HG03066 (cell line): ENCODE measurements at regions not wholly inside any gene's neighbourhood (a gene's known extent, or its start where the extent isn't known, plus 50 kb on each side); places are given as distances from the start of the nearest gene placed in this dataset.

ENCODE experiments used
- ATAC-seq: cut with Tn5 transposase; IDR thresholded peaks from one replicate; pipeline ENCODE4 v1.9.1; 2021; ENCODE audit warnings: low read depth; ENCODE audit not compliant: unreplicated experiment

DNA sequence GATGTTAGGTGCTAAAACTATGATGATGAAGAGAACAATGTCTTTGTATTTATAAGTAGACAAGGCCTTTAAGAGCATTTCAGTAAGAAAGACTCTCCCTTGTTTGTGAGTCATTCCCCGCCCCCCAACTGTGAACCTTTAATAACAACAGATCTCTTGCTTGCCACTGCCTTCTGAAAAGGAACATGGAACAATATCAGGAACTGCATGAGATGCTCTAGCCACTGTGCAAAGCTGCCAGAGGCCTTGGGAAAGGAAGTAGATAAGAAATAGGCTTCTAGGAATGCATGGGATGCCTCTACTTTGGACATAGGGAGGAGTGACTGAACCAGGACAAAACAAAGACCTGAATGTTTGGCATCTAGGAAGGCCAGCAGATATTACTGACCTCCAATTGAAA, 296.1 kb upstream of the MPDZ start:
- ATAC-seq, result no peak

DNA sequence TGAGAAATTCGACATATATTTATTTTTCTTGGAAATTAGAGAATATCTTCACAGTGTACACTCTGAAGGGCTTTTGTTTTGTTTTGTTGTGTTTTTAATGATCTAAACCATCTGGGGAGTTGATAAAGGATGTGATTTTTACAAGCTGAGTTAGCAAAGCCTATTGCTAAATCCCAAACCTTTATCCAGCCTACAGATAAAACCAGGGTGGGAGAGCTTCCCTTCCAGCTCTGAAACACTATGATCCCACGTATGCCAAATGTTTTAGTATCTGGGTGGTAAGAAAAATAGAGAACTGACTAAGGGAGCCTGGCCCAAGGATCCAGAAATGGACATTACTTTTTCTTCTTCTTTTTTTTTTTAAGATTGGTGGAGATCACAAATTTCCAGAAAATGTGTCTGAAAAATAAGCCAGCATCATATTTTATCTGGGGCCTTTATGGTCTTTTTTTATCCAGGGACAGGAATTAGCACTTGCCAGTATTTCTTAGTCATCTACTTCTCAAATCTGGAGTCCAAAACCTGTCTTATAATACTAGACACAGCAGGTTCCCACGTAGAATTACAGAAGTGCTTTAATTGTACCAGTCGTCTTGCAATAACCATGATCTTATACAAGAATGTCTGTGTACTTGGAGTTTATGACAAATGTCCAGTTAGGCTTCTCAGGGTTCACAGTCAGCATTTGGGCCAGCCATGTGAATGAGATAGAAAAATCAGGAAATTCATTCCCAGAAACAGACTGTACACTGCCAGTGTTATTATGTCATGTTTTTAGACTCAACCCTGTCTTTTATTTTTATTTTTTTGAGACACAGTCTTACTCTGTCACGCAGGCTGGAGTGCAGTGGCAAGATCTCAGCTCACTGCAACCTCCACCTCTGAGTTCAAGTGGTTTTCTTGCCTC, 290.8 kb upstream of the MPDZ start:
- no peak for ATAC-seq

DNA sequence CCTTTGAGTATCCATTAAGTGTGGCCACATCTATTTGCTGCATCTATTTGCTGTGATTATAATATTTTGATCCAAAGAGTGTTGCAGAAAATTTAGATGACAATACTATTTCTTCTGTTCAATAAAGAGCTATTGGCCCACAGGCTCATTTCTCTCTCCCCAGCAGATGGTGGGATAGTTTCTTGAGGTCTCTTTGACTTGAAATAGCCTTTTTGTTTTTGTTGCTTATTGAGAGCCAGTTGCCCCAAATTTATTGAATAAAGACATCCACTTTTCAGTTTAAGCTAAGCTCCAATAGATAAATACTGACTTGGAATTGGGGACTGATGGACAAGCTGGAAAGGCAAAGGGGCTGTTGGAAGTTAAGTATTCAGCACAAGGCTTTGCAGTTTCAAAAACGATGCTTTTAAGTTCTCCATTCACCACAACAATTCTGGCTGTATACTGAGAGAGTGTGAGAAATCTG, 290.1 kb upstream of the MPDZ start:
- ATAC-seq, result no peak

DNA sequence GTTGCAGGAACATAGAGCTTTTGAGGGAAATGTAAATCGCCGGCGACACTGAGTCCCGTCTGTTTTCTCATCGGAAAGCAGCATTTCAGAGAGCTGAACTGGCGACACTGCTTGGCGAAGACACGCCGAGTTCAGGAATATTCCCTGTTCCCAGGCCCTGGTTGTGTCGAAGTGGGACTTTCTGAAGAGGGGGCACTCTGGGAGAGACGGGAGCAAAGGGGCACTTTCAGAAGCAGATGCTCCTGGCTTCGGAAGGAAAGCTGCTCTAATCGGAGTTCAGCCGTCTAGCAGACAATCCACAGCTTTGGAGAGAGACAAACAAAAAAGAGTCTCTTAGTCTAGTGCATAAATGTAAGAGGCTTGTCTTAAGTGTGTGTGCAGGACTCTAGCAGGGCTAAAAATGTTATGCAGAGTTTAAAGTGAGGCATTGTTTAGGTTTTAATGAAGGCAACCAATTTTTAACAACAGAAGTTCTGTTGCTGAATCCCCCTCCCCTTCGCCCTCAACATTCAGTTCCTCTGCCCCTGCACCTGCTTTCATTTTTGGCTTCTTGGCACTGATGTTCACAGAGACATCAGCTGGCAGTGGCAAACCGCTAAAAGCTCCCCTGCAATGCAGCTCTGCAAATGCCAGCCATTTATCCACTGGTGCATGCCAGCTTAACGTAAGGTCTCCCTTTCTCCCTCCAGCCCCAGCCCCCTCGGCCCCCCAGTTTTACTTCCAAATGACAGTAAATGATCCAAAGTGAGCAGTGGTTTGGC, 289.5 kb upstream of the MPDZ start:
- ATAC-seq, result no peak

DNA sequence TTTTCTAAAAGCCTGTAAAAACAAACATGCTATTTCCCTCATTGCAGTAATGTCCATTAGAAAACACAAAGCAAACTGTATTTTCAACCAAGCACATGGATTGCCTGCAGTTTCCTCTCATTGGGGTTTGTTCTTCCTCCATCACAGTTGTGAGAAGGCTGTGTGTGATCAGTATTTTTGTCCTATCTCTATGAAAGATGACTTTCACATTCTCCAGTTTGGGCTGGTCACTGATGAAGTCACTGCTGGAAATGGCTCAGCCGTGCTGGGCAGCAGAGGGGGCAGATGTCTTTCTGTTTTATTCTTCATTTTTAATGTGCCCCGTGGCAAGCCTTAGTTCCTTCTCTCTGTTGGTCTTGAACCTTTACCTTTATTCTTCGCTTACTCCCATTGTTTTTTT, 288.9 kb upstream of the MPDZ start:
- no peak for ATAC-seq

DNA sequence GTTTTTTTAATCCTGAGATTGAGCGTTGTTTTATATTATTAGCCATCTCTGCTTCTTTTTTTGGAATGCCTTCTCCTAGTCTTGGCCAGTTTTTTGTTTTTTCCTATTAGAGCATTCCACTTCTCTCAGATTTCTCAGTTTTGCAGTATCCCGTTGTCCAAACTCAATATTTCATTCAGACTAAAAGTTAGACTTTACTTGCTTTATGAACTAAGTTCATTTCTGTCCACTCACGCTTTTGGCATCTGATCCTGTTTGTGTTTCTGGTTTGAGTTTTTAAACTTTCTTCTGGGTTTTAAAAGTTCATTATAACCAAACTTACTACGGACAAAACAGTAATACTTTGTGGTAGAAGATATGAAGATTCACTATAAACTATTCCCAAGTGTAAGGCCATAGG, 288.3 kb upstream of the MPDZ start:
- ATAC-seq, result no peak

DNA sequence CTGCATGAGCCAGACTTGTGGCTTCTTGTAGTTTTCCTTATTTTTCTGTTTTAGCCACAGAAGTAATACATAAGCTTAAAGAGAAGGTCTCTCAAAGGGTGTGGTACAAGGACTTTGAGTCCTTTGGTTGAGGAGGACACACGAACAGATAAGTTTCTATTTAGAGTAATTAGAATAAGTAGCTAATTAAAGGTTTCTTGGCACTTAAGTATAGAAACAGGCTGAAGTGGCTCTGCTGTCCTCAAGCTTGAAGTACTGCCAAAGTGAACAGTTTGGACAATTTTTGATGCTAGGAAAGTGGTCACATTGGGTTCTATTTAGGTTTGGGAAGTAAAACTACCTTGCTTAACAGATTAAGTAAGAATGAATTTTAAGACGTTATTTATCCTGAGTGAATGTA, 278.3 kb upstream of the MPDZ start:
- no peak for ATAC-seq

DNA sequence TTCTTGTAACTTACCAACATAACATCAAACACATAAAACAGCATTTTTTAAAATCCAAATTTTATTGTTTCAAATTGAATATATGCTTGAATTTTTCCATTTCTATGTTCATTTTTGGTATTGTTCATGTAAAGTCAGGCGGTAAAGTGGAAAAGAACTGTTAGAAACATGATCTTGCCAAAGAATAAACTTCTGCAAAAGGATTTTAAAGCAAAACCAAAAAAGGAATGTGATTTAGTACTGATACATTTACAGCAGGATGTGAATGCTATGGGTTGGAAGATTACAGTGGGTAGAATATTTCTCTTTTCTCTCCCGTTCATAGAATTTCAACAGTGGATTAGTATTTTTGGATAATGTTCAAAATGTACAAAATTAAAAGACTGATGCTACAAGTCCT, 277.2 kb upstream of the MPDZ start:
- no peak for ATAC-seq

DNA sequence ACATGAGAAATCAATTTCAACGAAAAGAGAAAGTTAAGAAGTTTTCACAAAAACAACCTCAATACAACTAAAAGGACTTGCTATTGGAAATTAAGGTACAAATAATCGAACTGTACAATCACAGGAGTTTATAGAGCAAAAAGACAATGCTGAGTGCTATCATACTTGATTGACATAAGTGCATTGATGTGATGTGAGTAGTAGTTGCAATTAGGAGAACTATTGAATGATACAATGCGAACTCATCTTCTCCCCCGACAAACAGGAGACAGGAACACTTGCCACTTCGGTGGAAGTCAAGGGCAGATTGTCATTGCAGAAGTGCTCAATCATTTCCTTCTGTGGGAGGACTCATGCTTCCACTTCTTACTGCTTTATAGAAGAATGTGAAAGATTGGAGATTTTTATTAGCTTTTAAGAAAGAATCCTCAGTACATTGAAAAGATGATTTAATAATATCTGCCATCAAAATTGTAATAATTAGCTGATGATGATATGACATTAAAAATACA, 276.6 kb upstream of the MPDZ start:
- ATAC-seq, result no peak

DNA sequence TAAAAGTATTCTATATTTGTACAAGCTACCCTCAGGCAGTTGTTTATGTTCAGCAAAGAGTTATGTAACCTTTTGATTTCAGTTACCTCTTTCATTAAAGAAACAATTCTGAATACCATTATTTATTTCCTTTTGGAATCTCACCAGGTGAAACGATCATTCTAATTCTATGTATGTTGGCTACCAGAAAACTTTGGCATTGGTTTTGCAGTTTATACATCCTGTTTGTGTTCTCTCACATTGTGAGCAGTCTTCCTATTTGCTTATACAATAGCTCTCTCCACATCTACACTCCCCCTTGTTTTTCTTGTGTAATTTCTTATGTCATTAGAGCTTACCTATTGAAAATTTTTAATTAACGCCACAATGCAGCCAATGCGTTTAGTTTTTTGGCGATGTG, 276.0 kb upstream of the MPDZ start:
- ATAC-seq, result no peak

DNA sequence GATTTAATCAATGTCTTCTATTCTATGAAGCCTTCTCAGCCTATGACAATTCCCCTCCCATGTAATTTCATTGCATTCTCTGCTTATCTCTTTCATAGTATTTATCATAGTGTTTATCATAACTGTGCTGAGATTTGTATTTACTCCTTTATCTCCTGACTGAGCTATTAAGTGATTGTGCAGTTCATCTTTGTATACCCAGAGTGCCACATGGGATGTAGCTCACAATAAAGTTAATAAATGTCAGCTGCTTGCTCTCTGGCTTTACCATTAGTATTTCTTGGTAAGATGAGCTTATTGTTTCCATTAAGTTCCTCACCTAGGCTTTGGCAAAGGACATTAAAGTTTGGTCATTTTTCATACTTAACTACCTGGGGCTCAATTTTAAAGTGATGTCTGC, 275.1 kb upstream of the MPDZ start:
- no peak for ATAC-seq

DNA sequence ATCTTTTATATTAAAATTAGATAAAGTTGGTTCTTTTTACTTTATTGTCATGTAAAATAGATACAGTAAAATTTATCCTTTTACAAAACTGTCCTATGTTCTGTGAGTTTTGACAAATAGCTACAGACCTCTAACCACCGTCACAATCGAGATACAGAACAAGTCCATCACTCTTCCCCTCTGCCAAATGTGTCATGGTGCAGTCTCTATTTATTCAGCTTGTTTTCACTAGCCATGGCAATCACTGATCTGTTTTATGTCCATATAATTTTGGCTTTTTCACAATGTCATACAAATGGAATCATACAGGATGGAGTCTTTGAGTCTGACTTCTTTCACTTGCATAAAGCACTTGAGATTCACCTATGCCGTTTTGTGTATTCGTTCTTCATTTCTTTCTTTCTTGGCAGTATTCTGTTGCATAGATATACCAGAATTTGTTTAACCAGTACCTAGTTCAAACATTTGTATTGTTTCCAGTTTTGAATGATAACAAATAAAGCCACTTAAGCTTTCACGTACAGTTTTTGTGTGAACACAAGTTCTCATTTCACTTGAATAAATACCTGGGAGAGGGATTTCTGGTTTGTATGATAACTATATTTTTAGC, 273.2 kb upstream of the MPDZ start:
- no peak for ATAC-seq

DNA sequence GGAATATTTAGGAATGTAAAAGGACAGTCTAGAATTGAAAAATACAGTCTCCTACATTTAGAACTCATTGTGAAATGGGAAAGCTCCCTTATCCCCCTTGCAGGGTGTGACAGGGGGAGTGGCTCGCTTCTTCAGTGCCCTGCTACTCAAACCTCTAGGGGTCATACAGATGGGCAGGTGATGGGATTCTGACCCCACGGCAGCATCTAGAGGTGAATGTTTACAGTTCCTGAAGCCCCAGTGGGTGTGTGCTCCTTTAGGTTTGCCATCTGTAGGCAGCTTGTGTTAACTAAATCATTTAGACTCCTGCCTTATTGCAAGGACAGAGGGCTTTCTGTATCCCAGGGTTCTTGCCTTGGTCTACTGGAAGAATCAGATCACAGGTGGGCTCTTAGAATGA, 271.0 kb upstream of the MPDZ start:
- no peak for ATAC-seq

DNA sequence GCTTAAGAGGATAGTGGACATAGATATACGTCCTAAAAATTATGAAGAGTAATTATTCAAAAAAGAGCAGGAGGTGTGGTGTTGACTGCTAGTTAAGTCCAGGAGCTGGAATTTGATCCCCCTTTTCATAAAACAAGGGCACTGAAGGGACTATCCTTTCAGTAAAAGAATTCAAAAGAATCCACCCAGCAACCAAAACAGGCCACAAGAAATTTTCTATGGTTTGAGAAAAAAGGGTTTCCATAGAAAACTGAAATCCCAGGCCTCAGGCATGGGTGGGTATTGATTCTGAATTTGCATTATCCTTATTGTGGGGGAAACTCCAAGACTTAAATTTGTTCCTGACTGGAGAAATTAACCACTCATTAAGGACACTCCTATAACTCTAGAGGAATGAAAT, 269.0 kb upstream of the MPDZ start:
- ATAC-seq, result no peak

DNA sequence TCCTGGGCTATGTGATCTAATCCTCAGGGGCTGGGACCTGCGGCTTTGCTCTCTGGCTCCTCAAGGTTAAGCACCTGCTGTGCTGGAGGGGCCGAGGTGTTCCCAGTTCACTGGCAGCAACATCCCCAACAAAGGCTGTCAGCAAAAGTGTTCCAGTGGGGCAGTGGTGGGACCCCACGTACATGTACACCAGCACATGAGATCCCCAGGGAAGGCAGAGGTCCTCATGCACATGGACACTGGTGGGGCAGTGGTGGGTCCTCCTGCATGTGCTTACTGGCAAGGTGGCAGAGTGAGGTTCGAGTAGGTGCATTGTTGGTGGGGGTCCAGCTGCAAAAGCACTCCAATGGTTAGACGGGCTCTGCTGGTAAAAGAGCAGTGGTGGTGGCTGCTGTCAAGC, 255.6 kb upstream of the MPDZ start:
- ATAC-seq, result no peak

DNA sequence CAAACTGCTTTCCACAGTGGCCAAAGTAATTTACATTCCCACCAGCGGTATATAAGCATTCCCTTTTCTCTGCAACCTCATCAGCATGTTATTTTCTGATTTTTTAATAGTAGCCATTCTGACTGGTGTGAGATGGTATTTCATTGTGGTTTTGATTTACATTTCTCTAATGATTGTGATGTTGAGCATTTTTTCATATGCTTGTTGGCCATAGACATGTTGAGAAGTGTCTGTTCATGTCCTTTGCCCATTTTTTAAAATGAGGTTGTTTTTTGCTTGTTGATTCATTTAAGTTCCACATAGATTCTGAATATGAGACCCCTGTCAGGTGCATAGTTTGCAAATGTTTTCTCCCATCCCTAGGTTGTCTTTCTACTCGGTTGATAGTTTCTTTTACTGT, 254.5 kb upstream of the MPDZ start:
- ATAC-seq, result no peak

DNA sequence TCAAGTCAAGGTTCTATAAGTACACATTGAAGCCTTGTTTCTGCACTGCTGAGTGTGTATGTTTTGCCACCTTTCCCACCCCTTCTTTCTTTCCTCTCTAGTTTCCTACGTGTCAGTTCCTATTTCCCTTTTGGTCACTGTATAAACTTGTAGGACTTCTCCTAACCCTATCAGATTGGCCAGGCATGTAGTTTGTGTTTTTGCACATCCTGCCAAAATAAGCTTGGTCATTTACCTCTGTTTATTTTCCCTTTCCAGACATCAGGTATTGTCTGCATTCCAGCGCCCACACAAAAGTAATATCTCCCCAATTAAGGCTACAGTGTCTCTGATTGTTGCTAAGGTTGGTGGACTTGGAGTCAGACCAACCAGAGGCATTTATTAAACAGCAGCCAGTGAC, 252.9 kb upstream of the MPDZ start:
- ATAC-seq, result no peak

DNA sequence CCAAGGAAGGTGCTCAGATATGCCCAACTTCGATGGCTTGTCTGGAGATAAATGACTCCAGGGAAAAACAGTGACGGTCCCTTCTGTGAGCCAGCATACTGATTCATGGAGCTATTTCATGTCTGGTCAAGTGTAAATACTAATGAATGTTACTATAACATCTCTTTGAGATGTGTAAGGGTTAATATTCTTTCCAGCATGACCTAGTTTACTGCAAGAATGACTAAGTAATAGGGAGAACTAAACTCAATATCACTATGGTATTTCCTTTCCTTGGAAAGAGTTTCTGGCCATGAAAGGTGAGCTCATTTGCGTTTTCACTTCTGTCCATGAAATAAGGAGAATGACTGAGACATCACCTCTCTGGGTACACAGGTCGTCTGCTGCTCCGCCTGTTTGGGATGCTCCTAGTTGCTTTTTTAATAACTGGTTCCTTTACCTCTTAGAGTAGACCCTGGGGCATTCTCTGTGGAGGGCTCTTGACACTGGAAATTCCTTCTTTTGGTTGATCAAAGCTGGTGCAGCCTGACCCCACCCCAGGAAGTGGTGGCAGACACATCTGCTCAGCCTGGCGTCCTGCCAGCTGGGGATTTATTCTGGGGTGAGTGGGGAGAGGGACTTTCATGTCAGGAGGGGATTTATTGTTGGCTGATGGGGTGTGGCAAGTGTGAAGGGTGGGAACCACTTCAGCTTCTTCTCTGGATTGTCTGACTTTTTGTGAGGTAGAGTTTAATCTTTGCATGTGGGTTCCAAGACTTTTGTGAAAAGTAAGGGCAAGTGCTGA, 250.0 kb upstream of the MPDZ start:
- ATAC-seq, result no peak

DNA sequence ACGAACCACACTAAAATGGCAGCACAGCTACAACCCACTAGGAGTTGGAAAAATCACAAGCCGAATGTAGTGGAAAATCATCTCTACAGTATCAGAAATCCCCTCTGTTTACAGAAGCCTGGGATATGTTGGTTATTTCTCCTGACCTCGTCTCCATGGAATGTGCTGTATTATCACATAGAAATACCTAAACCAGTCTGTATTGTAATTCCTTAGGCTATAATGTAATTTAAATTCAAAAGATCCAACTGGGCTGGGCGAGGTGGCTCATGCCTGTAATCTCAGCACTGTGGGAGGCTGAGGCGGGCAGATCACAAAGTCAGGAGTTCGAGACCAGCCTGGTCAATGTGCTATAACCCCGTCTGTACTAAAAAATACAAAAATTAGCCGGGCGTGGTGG, 244.8 kb upstream of the MPDZ start:
- no peak for ATAC-seq

DNA sequence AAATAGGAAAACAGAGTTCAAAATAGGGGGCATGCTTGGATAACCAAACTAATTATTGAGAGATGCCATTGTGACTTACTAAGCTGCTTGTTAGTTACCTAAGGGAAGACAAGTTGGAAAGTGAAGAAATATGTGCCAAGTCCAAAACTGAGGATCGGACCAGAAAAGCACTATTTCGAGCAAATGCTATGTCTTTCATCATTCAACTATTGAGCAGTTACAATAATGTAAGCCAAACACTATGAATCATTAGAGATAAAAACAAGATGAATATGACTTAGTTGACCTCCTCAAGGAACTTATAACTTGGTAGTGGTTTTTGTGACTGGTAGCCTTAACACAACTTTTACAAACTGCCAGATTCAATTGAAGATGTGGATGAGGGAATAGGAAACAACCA, 240.6 kb upstream of the MPDZ start:
- ATAC-seq, result no peak
